ENCODE measurements at regions not wholly inside any gene's neighbourhood (a gene's known extent, or its start where the extent isn't known, plus 50 kb on each side); places are given as distances from the start of the nearest gene placed in this dataset.

DNA sequence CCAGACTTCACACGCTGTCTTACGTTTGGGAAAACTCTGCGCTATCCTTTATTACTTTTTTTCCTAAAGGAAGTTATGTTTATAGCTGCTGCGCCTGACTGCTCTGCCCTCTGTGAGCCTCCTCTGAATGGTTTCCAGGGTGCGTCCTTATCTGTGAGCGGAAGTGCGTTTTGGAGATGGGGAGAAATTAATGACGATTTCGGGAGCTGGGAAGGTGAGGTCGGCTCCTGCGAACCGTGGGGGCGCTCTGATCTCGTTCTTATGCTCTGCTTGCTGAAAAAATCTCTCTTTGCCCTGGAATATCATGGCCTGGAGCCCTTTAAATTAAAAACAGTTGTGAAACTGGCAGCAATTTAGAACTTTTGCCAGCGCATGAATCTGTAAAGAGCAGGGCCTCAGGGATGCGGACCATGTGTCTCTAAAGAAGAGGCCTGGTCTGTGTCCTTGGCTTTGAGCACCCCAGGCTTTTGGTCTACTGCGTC is 135.7 kb upstream of the ZFHX3 start:
- TF ChIP-seq, protein P1, sequence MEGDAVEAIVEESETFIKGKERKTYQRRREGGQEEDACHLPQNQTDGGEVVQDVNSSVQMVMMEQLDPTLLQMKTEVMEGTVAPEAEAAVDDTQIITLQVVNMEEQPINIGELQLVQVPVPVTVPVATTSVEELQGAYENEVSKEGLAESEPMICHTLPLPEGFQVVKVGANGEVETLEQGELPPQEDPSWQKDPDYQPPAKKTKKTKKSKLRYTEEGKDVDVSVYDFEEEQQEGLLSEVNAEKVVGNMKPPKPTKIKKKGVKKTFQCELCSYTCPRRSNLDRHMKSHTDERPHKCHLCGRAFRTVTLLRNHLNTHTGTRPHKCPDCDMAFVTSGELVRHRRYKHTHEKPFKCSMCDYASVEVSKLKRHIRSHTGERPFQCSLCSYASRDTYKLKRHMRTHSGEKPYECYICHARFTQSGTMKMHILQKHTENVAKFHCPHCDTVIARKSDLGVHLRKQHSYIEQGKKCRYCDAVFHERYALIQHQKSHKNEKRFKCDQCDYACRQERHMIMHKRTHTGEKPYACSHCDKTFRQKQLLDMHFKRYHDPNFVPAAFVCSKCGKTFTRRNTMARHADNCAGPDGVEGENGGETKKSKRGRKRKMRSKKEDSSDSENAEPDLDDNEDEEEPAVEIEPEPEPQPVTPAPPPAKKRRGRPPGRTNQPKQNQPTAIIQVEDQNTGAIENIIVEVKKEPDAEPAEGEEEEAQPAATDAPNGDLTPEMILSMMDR (IDR thresholded peaks at IDR 0.05), result no peak
- TF ChIP-seq POLR2AphosphoS5 (IDR thresholded peaks at IDR 0.05) (no peak), EP300 (IDR thresholded peaks at IDR 0.05) (no peak)

Data from suprapubic skin (tissue), 4 donors.